RPMI8226 (cell line): ENCODE measurements at regions not wholly inside any gene's neighbourhood (a gene's known extent, or its start where the extent isn't known, plus 50 kb on each side); places are given as distances from the start of the nearest gene placed in this dataset.

ENCODE experiments used
- DNase-seq: peaks from one replicate; pipeline ENCODE4 v3.0.0-alpha.2; 2015

- no peak for DNase-seq
Observed at GRCh38 chr10:98332623-98333269, 64.8 kb upstream of the LOXL4 start.

GRCh38 chr10:98331885-98332284 is 63.9 kb upstream of the LOXL4 start:
- peak; percentile 21 for DNase-seq

GRCh38 chr10:98330987-98331386 is 63.0 kb upstream of the LOXL4 start:
- no peak for DNase-seq

GRCh38 chr10:98328640-98329039 is 60.6 kb upstream of the LOXL4 start:
- DNase-seq: no peak

GRCh38 chr10:98328163-98328562 is 60.2 kb upstream of the LOXL4 start:
- DNase-seq: no peak

- DNase-seq: no peak
Observed at GRCh38 chr10:98326621-98327027, 58.6 kb upstream of the LOXL4 start.

- DNase-seq: peak; percentile 34
Observed at GRCh38 chr10:98323221-98324164, 55.5 kb upstream of the LOXL4 start.

- no peak for DNase-seq
Observed at GRCh38 chr10:98321186-98321780, 53.3 kb upstream of the LOXL4 start.

GRCh38 chr10:98320486-98321185 is 52.6 kb upstream of the LOXL4 start:
- no peak for DNase-seq

GRCh38 chr10:98318861-98319260 is 50.9 kb upstream of the LOXL4 start:
- DNase-seq: no peak
